GM19099 (cell line): ENCODE measurements at regions not wholly inside any gene's neighbourhood (a gene's known extent, or its start where the extent isn't known, plus 50 kb on each side); places are given as distances from the start of the nearest gene placed in this dataset.

Experiments used
- POLR2A ChIP-seq: IDR thresholded peaks from 3 replicates; pipeline ENCODE4 v1.6.1; 2011; ENCODE audit warnings: low read depth; ENCODE audit not compliant: insufficient read length; ENCODE audit errors: extremely low read depth

DNA sequence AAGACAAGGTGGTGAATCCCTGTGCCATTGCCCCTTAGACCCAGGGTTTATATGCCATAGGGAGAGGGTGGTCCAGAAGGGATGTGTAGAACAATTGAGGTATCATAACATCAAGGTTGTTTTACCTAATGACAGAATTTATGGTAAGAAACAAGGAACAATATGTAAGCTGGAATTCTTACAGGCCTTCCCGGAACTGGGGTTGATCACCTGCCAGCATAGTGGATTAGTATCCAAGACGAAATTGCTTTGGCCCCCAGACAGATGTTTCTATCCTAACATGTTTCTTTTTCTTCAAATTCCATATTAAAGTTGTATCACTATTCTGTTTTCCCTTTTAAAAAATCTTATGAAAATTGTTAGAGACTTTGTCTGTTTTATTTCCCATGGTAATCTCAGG is 343.8 kb upstream of the ANO3 start:
- TF ChIP-seq POLR2A = no peak

GRCh38 chr11:25990406-25990805 is 341.5 kb upstream of the ANO3 start:
- no peak for TF ChIP-seq POLR2A

GRCh38 chr11:25991476-25991875 is 340.5 kb upstream of the ANO3 start:
- TF ChIP-seq POLR2A = no peak

DNA sequence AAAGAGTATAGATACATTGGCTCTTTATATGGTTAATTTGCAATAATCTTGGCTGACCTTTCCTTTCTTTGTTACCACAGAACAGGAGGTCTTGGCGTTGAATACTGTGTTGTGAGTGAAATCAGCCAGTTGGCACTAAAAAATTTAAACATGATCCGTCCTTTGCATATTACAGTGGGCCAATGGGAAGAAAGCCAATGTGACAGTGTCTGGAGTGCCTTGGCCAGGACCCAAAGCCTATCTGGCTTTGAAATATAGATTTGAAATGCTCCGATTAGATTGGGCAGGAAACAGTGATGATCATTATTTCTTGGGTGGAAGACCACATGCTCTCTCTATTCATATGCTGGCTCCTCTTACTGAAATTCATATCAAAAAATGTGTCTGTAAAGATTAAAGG is 339.6 kb upstream of the ANO3 start:
- TF ChIP-seq POLR2A = no peak

- no peak for TF ChIP-seq POLR2A
These were observed 338.9 kb upstream of the ANO3 start for GRCh38 chr11:25993016-25993415.

DNA sequence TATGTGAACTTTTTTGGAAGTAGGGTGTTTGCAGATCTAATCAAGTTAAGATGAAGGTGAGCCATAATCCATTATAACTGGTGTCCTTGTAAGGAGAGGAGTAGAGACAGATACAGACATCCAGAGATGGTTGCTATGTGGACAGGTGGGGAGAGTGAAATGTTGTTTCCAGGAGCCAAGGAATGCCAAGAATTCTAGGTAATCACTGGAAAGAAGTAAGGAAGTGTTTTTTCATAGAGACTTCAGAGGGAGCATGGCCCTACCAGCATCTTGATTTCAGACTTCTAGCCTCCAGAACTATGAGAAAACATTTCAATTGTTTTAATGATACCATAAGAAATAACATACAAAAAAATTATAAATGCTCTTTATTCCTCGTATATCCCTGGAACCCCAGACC is 320.5 kb upstream of the ANO3 start:
- no peak for TF ChIP-seq POLR2A

GRCh38 chr11:26014456-26015115 is 317.3 kb upstream of the ANO3 start:
- no peak for TF ChIP-seq POLR2A

- no peak for TF ChIP-seq POLR2A
These were observed 314.5 kb upstream of the ANO3 start for GRCh38 chr11:26017322-26017860.

DNA sequence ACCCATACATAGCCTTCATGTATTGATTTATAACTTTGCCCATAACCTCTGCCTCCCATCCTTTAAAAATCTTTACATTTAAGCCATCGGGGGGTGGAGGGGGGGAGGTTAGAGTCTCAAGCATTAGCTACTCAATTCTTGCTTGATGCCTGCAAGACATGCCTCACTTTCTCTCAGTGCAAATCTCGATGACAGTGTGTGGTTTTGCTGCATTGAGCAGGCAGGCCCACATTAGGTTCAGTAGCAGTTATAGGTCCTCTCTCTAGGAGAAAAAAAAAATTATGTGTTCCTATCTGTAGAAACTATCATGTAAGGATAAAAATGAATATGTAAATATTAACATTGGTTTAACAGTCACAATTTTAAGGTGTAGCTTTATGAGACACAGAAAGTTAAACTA is 314.0 kb upstream of the ANO3 start:
- no peak for TF ChIP-seq POLR2A

DNA sequence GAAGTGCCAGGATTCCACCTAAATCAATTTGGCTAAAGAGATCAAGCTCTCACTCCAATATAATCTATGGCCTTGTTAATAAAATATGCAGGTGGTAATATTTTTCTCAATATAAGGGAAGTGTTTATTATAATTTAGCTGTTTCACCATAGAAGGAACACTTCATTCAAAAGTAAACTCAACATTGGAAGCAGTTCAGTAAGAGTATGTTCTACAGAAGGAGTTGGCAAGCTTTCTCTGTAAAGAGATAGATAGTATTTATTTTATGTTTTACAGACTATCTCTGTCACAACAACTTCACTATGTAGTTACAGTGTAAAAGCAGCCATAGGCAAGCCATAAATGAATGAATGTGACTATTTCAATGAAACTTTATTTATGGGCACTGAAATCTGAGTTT is 313.6 kb upstream of the ANO3 start:
- no peak for TF ChIP-seq POLR2A

DNA sequence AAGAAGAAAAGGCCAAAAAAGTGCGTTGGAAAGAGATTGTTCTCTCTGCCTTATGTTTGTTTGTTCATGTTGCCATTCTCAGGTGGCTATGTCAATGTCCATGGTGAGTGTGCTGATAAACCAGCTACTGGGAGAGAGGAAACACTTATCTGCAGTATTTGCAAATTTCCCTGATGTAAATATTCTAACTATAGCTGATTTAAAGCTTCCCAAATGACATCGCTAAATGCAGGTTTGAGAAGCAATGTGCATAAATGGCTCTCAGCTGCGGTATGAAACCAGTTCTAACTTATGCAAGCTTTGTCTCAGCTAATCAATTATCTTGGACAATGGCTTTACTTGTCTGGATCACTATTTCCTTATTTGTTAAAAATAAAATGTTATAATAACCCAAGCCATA is 312.5 kb upstream of the ANO3 start:
- TF ChIP-seq POLR2A = no peak

DNA sequence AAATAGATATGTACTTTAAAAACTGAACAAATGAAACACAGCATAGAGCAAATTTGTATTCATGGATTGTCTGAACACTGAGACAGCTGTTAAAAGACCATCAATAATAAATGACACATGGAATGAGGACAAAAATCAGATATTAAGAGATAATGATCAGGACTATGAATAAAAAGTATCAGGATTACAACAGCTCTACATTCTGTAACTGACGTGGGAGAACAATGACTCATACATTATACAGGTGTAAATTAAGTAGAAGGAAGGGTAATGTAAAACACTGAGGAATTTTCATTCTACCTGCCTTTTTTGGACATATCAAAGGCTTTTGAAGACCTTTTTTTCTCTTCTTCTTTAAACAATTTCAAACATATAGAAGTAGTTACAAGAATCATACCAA is 310.9 kb upstream of the ANO3 start:
- TF ChIP-seq POLR2A = no peak

GRCh38 chr11:26023057-26023456 is 308.9 kb upstream of the ANO3 start:
- TF ChIP-seq POLR2A = no peak

- no peak for TF ChIP-seq POLR2A
These were observed 306.3 kb upstream of the ANO3 start for GRCh38 chr11:26025676-26026075.

- no peak for TF ChIP-seq POLR2A
These were observed 305.9 kb upstream of the ANO3 start for GRCh38 chr11:26026078-26026477.

DNA sequence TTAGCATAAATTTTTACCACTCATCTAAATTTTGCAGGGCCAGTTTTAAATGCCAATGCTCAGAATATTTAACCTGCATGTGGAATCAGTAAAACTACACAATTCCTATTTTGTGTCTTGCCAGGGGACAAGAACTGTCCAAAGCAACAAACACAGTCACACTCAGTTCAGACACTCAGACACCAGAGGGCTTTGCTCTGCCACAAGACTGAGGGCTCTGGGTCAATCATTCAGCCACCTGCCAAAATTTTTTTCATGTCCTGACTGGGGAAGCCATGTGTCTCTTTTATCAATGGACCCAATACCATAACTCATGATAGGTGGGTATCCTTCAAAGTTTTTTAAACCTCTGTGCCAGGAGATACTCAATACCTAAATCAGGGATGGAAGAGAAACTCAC is 304.0 kb upstream of the ANO3 start:
- no peak for TF ChIP-seq POLR2A

DNA sequence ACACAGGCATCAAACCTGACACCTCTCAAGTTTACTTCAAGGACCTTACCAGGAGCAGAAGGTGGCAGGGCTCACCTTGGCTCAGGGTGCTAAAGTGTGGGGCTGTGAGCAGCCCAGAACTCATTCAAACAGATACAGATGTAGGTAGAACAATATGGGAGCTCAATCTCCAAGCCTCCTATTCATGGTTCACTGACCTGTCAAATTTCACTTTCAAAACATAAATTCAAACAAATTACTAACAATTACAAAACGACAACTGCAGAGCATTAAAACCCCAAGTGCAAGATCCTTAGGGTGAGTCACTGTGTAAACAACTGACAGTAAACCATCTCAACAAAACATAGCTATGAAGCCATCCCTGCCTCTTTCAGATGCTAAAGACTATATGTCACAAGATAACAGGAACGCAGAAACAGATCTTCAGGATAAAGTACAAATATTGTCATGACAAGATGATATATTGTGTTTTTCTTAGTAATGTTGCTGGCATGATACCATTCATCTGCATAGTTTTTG is 303.5 kb upstream of the ANO3 start:
- TF ChIP-seq POLR2A = no peak
